IMR-90 (cell line): ENCODE measurements at regions not wholly inside any gene's neighbourhood (a gene's known extent, or its start where the extent isn't known, plus 50 kb on each side); places are given as distances from the start of the nearest gene placed in this dataset.

ENCODE experiments used
- CEBPB ChIP-seq: IDR thresholded peaks from 2 replicates; pipeline ENCODE4 v1.6.1; 2012; ENCODE audit warnings: low read depth, low read length, improper control_type of control experiment
- CTCF ChIP-seq: conservative IDR thresholded peaks from 2 replicates; pipeline ENCODE4 v1.5.1; 2012; ENCODE audit warnings: mild to moderate bottlenecking, low read depth, low read length, improper control_type of control experiment
- FOS ChIP-seq: fragments of 150-350 bp; IDR thresholded peaks from 2 replicates; pipeline ENCODE4 v1.6.1; 2016; ENCODE audit warnings: low read depth, low read length
- MAFK ChIP-seq: IDR thresholded peaks from 2 replicates; pipeline ENCODE4 v1.6.1; 2012; ENCODE audit warnings: low read depth, low read length, improper control_type of control experiment
- MXI1 ChIP-seq: IDR thresholded peaks from 2 replicates; pipeline ENCODE4 v1.6.1; 2012; ENCODE audit warnings: low read depth, mild to moderate bottlenecking, low read length, moderate library complexity, borderline replicate concordance
- POLR2A ChIP-seq: IDR thresholded peaks from 2 replicates; pipeline ENCODE4 v1.6.1; 2012; ENCODE audit warnings: mild to moderate bottlenecking, low read depth, low read length
- RCOR1 ChIP-seq: IDR thresholded peaks from 2 replicates; pipeline ENCODE4 v1.6.1; 2012; ENCODE audit warnings: mild to moderate bottlenecking, low read length, improper control_type of control experiment; ENCODE audit not compliant: insufficient replicate concordance
- SMC3 ChIP-seq: fragments of 150-350 bp; IDR thresholded peaks from 2 replicates; pipeline ENCODE4 v1.6.1; 2016; ENCODE audit warnings: low read depth, mild to moderate bottlenecking, antibody characterized with exemption, low read length, moderate library complexity
- TF ChIP-seq, protein P1 (sequence below): fragments of 150-350 bp; IDR thresholded peaks from 2 replicates; pipeline ENCODE4 v1.6.1; 2017; ENCODE audit warnings: mild to moderate bottlenecking, antibody characterized with exemption, low read length, low read depth

- TF ChIP-seq CTCF (no peak), MXI1 (no peak), CEBPB (no peak), RCOR1 (no peak), POLR2A (no peak), SMC3 (no peak), MAFK (no peak), FOS (no peak)
- TF ChIP-seq, protein P1, sequence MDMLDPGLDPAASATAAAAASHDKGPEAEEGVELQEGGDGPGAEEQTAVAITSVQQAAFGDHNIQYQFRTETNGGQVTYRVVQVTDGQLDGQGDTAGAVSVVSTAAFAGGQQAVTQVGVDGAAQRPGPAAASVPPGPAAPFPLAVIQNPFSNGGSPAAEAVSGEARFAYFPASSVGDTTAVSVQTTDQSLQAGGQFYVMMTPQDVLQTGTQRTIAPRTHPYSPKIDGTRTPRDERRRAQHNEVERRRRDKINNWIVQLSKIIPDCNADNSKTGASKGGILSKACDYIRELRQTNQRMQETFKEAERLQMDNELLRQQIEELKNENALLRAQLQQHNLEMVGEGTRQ, result no peak
These were observed 145.8 kb upstream of the ARHGAP20 start for GRCh38 chr11:110857892-110858546.
